Body of pancreas (tissue), 4 donors: ENCODE measurements at regions not wholly inside any gene's neighbourhood (a gene's known extent, or its start where the extent isn't known, plus 50 kb on each side); places are given as distances from the start of the nearest gene placed in this dataset.

Experiments used
- CTCF ChIP-seq, 7 experiments: fragments of 450-650 bp in 4 of 7; fragments of 200-600 bp in 3 of 7; sonication (generic) in 3 of 7; IDR thresholded peaks; one replicate each; pipeline ENCODE4 v1.5.1; 2016 to 2019; ENCODE audit warnings: antibody characterized with exemption in 7 of 7
- POLR2A ChIP-seq, 3 donors: fragments of 450-650 bp; IDR thresholded peaks; one replicate each; pipeline ENCODE4 v1.6.1; 2016; ENCODE audit warnings: antibody characterized with exemption in 3 of 3, mild to moderate bottlenecking in 2 of 3

GRCh38 chr7:441684-442421, 77.8 kb downstream of the PDGFA start:
- TF ChIP-seq CTCF (IDR thresholded peaks at IDR 0.05), result no peak
- no peak for TF ChIP-seq POLR2A (IDR thresholded peaks at IDR 0.05)
